22Rv1 (cell line): ENCODE measurements at regions not wholly inside any gene's neighbourhood (a gene's known extent, or its start where the extent isn't known, plus 50 kb on each side); places are given as distances from the start of the nearest gene placed in this dataset.

Experiments
- H3K27ac ChIP-seq: fragments of 450-650 bp; 2 replicates; pipeline ENCODE4 v1.5.1; 2017
- ZFX ChIP-seq: fragments of 450-650 bp; IDR thresholded peaks from 2 replicates; pipeline ENCODE4 v1.6.1; 2017; ENCODE audit warnings: antibody characterized with exemption, borderline replicate concordance
- TF ChIP-seq, protein P1 (sequence below): fragments of 450-650 bp; IDR thresholded peaks from 2 replicates; pipeline ENCODE4 v1.5.1; 2017; ENCODE audit warnings: mild to moderate bottlenecking

DNA sequence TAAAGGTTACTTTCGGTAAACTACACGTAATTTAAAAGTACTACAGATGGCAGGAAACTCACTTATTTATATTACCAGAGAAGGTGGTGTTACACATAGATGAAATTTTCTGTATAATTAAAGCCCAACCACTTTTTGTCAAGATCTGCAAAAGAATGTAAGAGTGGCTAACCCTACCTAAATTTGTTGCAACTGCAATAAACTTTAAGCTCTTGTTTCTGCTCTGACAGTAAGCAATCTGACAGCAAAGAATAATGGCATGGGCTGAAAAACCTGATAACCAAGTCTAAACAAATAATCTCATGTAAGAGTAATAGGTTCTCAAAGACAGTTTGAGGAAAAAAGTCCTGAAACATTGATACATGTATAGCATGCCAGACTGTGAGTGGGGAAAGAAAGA, 897.3 kb downstream of the TUSC7 start:
- TF ChIP-seq, protein P1, sequence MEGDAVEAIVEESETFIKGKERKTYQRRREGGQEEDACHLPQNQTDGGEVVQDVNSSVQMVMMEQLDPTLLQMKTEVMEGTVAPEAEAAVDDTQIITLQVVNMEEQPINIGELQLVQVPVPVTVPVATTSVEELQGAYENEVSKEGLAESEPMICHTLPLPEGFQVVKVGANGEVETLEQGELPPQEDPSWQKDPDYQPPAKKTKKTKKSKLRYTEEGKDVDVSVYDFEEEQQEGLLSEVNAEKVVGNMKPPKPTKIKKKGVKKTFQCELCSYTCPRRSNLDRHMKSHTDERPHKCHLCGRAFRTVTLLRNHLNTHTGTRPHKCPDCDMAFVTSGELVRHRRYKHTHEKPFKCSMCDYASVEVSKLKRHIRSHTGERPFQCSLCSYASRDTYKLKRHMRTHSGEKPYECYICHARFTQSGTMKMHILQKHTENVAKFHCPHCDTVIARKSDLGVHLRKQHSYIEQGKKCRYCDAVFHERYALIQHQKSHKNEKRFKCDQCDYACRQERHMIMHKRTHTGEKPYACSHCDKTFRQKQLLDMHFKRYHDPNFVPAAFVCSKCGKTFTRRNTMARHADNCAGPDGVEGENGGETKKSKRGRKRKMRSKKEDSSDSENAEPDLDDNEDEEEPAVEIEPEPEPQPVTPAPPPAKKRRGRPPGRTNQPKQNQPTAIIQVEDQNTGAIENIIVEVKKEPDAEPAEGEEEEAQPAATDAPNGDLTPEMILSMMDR, result no peak
- TF ChIP-seq ZFX, result no peak

GRCh38 chr3:117609330-117609729, 899.8 kb downstream of the TUSC7 start:
- H3K27ac ChIP-seq, result no peak overlapping the region
- TF ChIP-seq ZFX, result no peak
- TF ChIP-seq, protein P1, result no peak

More for the DNA sequence above, 897.3 kb downstream of the TUSC7 start:
- H3K27ac ChIP-seq, result no peak overlapping the region

DNA sequence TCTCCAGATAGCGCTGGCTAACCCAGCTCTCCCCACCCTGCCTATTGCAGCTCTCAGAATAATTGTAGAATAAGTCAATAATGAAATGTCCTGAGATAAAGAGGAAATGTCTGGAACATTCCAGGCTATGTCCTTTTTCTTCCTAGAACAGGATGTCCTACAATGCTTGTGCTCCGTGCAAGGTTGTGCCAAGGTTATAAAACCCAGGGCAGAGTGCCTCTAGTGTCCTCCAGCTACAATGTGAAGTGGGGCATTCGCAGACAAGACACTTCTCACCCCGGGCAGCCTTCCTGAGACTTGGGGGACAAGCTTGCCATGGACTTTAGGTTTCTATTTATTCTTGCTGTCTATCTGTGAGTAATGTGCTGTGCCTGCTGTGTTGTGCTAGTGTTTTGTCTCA, 900.6 kb downstream of the TUSC7 start:
- TF ChIP-seq, protein P1, result no peak
- no peak for TF ChIP-seq ZFX

DNA sequence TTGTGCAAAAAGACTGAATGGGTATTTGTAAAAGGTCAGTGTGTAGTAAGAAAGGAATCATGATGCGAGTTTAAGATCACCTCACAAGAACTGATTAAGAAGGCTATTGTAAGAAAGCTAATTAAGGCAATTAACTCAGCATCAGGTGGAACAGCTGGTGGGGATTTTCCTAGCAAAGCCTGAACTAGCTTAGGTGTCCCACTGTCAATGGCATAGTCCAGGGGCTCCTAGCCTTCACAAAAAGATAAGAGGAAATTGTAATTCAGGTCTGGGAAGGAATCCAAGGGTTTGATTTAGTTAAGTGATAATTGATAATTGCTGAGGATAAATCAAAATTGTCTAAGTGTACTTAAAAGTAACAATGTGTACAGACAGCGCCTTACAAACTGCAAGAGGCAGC, 901.6 kb downstream of the TUSC7 start:
- no peak overlapping the region for H3K27ac ChIP-seq
- TF ChIP-seq, protein P1, result no peak
- no peak for TF ChIP-seq ZFX

More for the DNA sequence above, 900.6 kb downstream of the TUSC7 start:
- H3K27ac ChIP-seq, result no peak overlapping the region

GRCh38 chr3:117616227-117616626, 906.6 kb downstream of the TUSC7 start:
- TF ChIP-seq, protein P1, result no peak
- no peak overlapping the region for H3K27ac ChIP-seq

DNA sequence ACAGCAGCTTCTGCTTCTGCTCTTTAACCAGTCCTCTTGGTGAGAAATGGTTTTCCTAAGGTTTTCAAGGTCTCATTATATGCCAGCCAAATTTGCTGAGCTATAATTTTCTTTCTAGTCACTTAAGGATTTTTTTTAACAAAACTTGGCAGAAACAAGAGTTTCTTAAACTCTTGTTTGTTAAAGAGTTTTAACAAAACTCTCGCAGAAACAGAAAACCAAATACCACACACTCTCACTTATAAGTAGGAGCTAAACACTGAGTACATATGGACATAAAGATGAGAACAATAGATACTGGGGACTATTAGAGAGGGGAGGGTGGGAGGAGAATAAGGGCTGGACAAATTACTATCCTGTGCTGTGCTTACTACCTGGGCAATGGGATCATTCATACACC, 908.3 kb downstream of the TUSC7 start:
- TF ChIP-seq, protein P1, result no peak
- H3K27ac ChIP-seq, result no peak overlapping the region

DNA sequence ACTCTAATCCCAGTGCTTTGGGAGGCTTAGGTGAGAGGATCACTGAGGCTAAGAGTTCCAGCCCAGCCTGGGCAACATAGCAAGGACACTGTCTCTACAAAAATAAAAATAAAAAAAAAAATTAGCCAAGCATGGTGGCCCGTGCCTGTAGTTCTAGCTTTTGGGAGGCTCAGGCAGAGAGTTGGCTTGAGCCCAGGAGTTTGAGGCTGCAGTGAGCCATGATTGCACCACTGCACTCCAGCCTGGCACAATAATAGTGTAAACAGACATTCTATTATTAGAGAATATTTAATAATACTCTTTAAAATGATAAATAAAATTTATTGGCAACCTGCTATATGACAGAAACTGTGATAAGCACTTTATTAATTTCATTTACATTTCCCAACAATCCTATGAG, 908.9 kb downstream of the TUSC7 start:
- no peak for TF ChIP-seq ZFX
- TF ChIP-seq, protein P1, result no peak
- no peak overlapping the region for H3K27ac ChIP-seq
